ENCODE measurements at regions not wholly inside any gene's neighbourhood (a gene's known extent, or its start where the extent isn't known, plus 50 kb on each side); places are given as distances from the start of the nearest gene placed in this dataset.
"Not testable (repeated sequence)": the region's sequence is repeated elsewhere in the genome, so short reads cannot be mapped to it uniquely, and the experiment has no call there.

- DNase-seq (ENCODE audit: low spot score) = no peak
Measured at GRCh38 chr9:107586493-107586892, 96.9 kb upstream of the KLF4 start.

- no peak for DNase-seq (ENCODE audit: low spot score)
Measured at GRCh38 chr9:107585465-107585864, 95.9 kb upstream of the KLF4 start.

GRCh38 chr9:107584944-107585343 is 95.4 kb upstream of the KLF4 start:
- no peak for DNase-seq (ENCODE audit: low spot score)

- no peak for DNase-seq (ENCODE audit: low spot score)
Measured at GRCh38 chr9:107584186-107584585, 94.6 kb upstream of the KLF4 start.

GRCh38 chr9:107577140-107577776 is 87.7 kb upstream of the KLF4 start:
- DNase-seq (ENCODE audit: low spot score) = no peak

GRCh38 chr9:107571148-107571547 is 81.6 kb upstream of the KLF4 start:
- DNase-seq (ENCODE audit: low spot score) = no peak

GRCh38 chr9:107569174-107569573 is 79.6 kb upstream of the KLF4 start:
- DNase-seq (ENCODE audit: low spot score) = no peak

GRCh38 chr9:107568406-107568805 is 78.8 kb upstream of the KLF4 start:
- DNase-seq (ENCODE audit: low spot score) = not testable (repeated sequence)

GRCh38 chr9:107567462-107567861 is 77.9 kb upstream of the KLF4 start:
- no peak for DNase-seq (ENCODE audit: low spot score)

GRCh38 chr9:107566611-107567061 is 77.1 kb upstream of the KLF4 start:
- no peak for DNase-seq (ENCODE audit: low spot score)

GRCh38 chr9:107562798-107563197 is 73.2 kb upstream of the KLF4 start:
- no peak for DNase-seq (ENCODE audit: low spot score)

- DNase-seq (ENCODE audit: low spot score) = no peak
Measured at GRCh38 chr9:107559494-107560086, 70.0 kb upstream of the KLF4 start.

- no peak for DNase-seq (ENCODE audit: low spot score)
Measured at GRCh38 chr9:107557236-107557990, 67.8 kb upstream of the KLF4 start.

GRCh38 chr9:107554636-107555035 is 65.1 kb upstream of the KLF4 start:
- no peak for DNase-seq (ENCODE audit: low spot score)

GRCh38 chr9:107548298-107549142 is 59.0 kb upstream of the KLF4 start:
- peak; percentile 86 for DNase-seq (ENCODE audit: low spot score)

- DNase-seq (ENCODE audit: low spot score) = no peak
Measured at GRCh38 chr9:107547772-107548297, 58.3 kb upstream of the KLF4 start.

GRCh38 chr9:107547303-107547702 is 57.7 kb upstream of the KLF4 start:
- DNase-seq (ENCODE audit: low spot score) = no peak

GRCh38 chr9:107546859-107547258 is 57.3 kb upstream of the KLF4 start:
- DNase-seq (ENCODE audit: low spot score) = no peak

GRCh38 chr9:107545036-107545435 is 55.5 kb upstream of the KLF4 start:
- DNase-seq (ENCODE audit: low spot score) = no peak

GRCh38 chr9:107542411-107543157 is 53.0 kb upstream of the KLF4 start:
- no peak for DNase-seq (ENCODE audit: low spot score)

- DNase-seq (ENCODE audit: low spot score) = no peak
Measured at GRCh38 chr9:107541523-107541922, 52.0 kb upstream of the KLF4 start.
